ENCODE measurements at regions not wholly inside any gene's neighbourhood (a gene's known extent, or its start where the extent isn't known, plus 50 kb on each side); places are given as distances from the start of the nearest gene placed in this dataset.

- TF ChIP-seq CTCF (conservative IDR thresholded peaks at IDR 0.05; ENCODE audit: low read length) = no peak
- no peak for TF ChIP-seq EZH2phosphoT487 (IDR thresholded peaks at IDR 0.05; ENCODE audit: borderline replicate concordance)
Measured at GRCh38 chr6:163837691-163838431, 423.3 kb downstream of the QKI start.
